KG1 (cell line): ENCODE measurements at regions not wholly inside any gene's neighbourhood (a gene's known extent, or its start where the extent isn't known, plus 50 kb on each side); places are given as distances from the start of the nearest gene placed in this dataset.

ENCODE experiments used
- DNase-seq: peaks from one replicate; lab custom pipeline; 2025; lab: John Stamatoyannopoulos, UW

DNA sequence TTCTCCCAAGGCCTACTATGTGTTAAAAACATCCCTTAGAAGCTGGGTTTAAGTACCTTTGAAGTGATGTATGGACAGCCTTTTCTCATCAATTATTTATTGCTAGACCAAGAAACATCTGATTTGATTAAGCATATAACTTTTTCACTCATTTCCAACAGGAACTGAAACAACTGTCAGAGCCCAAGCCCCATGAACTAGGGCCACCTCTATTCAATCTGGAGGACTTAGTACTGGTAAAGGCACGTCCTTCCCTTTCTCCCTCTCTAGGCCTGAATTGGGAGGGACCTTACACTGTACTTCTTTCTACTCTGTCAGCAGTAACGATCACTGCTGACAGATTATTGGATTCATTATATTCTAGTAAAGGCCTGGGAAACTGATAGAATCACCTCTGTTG is 612.0 kb upstream of the CDH8 start:
- no peak for DNase-seq

DNA sequence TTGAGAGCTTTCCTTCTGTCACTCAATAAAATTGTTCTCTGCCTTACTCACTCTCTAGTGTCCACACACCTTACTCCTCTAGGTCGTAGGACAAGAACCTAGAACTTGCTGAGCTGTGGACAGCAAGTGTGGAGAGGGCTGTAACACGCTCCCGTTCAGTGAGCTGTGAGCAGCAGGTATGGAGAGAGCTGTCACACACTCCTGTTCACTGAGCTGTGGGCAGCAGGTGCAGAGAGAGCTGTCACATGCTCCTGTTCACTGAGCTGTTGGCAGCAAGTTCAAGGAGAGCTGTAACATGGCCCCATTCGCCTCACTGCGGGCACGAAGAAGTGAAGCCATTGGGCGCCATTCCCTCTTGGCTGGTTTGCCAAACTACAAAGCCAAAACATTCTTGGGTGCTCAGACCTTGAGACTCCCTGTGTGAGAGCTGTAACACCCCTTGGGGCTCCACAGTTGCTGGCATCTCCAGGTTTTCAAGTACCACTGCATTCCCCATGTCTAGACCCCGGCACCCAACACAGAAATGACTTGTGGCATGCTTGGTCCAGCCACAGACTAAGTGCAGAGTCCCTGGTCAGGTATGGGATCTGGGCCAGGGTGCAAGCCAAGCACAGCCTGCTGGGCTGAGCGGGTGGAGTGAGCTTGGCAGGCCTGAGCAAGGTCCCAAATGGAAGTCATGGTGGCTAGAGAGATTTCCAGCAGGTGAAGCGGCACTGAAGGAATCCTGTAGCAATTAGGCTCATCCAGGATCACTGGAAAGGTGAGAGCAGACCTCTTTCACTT is 608.0 kb upstream of the CDH8 start:
- DNase-seq, result no peak

DNA sequence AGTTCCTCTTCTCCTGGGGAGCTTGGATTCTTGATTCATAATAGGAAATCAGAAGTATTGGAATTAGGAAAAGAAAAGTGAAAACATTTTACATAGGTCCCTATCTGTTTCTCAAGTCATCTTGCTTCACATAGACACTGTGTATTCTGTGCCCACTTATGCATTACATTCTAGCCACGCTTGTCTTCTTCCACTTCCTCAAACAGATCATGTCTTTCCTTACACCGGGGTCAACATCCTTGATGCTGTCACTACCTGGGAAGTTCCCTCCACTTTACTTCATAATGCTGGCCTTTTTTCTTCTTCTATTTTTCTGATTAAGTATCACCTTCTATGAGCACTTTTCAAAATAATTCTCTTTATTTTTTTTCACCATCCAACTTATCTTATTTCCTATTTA is 606.4 kb upstream of the CDH8 start:
- no peak for DNase-seq

DNA sequence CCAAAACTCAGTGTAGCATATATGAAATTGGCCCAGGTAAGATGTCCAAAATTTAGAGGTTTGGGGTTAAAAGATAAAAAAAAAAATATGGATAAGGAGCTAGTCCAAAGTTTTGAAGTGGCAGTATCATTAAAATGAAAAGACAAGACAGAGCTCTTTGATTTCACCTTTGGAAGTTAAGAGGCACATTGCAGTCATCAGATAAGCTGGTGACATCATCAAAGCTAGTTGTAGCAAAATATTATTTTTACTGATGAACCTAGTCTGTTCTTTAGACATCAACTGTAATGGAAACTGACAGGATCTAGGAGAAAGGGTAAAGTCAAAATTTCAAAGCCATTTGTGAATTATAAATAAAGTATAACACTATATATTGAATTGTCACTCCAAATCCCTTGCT is 603.7 kb upstream of the CDH8 start:
- no peak for DNase-seq

DNA sequence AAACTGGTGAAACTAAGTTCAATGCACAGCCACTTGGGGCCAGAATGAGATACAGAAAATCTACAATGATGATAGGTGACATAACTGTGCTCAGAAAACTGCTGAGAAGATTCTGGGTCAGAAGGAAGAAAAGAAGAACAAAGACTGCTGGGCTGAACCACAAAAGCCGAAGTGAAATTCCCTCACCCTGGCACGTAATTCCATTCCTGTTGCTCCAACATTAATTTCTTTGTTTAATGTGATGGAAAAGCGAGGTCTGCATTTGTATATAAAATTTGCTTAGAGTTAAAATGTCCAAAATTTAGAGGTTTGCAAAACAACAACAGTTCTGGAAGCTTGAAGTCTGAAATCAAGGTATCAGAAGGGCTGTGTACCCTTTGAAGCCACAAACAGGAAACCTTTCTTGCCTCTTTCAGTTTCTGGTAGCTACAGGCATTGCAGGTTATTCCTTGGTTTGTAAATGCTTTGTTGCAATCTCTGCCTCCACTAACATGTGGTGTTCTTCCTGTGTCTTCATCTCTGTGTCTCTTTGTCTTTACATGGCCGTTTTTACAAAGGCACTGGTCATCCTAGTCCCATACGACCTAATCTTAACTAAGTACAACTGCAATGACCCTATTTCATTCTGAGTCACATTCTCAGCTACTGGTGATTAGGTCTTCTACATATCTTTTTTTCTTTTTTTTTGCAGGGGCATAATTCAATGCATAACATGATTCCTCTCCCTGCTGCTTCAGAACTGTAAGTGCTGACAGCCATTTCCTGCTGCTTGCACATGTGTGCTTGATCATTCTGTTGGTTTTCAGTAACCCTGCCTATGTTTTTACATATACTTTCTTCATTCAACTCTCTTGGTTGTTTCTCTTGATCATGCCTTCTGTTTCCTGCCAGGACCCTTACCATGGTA is 603.0 kb upstream of the CDH8 start:
- DNase-seq, result no peak

DNA sequence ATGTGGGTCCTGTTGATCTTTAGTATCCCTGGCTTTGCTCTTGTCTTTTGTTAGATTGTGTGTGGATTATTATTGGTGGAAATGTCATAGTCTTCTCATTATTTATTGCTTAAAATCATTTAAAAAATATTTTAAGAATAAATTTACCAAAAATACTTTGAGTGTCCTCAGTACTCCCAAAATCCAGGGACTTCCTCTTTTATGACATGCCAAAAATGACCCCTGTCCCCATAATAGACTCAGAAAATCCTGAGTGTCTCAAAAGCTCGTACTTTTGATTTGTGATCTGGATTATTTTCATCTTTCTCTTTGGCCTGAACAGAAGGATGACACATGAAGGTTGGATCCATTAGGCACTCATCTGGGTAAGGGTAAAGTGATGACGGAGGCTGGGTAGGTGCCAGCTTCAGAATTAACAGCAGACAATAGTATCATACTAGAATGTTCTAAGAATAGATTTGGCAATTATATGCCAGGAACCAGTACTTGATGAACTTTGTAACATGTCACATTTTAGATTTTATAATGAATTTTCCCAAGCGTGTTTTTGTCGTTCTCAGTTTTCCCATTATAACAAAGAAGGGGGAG is 602.2 kb upstream of the CDH8 start:
- no peak for DNase-seq

DNA sequence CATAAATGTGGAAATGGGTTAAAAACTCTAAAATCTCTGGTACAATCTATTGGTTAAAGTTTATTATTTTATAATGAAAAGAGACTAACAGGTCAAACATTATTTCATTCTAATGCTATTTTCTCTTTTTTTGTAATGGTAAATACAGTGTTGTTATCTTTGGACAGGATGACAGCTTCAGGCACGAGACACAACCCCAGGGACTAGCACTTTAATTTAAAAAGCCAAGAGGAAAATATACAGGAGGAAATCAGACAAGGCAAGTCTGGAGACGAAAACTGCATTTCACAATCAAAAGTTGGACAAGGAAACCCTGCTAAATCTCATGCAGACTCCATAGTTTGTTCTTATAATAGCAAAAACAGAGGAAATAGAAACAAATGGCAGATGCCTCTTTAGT is 589.1 kb upstream of the CDH8 start:
- DNase-seq, result no peak

DNA sequence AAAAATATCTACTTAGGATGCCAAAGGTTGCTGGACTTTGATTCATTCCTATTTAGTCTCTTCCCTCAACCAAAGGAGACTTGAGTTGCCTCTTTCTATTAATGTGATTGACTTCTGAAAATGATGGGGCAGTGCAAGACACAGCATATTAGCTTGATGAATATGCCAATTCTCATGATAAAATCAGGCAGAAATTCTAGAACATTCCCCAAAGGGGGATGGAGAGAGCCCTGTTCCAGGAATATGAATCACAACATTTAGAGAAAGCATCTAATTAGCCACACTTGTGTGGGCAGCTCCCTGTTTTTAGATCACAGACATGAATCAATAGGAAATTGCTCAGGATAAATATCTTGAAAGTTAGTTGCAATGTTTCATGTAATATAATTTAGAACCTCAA is 584.0 kb upstream of the CDH8 start:
- no peak for DNase-seq

DNA sequence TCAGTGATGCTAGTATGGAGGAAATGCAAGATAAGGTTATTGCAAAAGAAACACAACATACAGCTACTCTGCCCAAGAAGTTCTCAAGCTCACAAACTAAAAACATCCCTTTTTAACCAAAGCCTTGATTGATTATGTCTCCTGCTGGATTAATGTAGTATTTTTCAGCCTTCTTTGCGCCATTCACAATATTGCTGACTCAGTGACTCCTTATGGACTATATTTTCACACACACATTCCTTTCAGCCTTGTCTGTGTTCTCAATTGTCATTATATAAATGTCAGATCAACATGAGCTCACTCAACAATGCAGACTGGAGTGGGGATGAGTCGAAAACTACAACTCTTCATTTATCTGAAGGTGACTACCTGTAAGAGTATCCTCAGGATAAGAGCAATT is 579.3 kb upstream of the CDH8 start:
- DNase-seq, result no peak

DNA sequence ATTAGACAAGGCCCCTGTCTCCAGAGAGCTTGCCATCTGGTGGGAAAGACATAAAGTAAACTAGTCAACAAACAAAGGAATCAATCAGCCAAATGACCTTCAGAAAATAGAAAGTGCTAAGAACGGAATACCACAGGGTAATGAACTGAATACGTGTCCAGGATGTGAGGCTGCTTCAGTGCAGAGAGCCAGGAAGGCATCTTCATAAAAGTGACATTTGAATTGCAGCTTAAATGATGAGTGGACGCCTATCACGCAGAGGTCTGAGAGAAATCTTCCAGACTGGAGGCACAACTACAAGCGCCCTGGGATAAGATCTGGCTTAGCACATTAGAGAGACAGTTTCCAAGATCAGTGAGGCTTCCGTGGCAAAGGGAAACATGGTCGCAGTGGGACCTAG is 574.1 kb upstream of the CDH8 start:
- no peak for DNase-seq

DNA sequence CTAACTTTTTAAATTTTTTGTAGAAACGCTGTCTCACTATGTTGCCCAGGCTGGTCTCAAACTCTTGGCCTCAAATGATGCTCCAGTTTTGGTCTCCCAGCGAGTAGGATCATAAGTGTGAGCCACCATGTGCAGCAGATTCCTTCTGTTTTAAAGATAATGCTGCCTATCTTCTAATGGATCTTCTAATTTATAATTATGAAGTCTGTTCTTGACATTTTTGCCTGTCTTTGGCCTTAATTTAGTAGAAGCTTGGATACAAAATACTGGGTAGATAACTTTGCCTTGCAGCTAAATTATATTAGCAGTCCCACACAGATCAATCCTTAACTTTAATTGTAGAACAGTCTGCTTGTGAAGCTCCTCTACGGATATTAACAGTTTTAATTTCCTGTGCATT is 566.6 kb upstream of the CDH8 start:
- DNase-seq, result no peak

DNA sequence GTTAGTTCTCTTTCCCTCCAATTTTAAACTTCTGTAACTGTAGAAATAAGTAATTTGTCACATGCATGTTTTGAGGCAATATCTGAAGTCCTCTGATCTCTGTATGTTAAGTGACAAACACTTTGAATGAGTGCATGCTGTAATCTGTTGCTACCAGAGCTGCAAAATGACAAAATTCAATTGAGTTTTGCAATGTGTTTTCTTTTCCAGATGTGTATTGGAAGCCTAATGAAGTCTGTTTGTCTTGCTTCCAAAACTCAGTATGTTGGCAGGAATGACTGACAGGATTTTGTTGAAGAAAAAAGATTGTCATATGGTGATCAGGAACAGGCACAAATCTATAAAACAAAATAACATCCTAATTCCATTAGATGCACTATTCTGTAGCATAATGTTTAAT is 561.6 kb upstream of the CDH8 start:
- DNase-seq, result no peak

DNA sequence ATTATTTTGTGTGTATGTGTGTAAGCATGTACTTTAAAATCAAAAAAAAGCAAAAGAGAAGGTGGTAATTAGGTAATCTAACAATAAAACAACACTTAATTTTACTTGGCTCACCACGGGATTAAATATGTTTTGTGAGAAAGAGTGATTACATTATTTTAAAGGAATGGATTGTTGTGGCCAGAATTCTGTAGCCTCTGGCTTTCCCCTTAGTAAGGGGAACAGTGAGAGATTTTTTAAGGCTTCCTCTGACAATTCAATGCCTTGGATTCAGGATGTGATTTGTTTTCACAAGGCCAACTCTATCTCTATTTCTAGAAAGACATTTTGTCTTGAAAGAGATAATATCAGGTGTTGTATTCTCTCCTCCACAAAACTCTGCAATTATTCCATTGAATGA is 560.3 kb upstream of the CDH8 start:
- no peak for DNase-seq

DNA sequence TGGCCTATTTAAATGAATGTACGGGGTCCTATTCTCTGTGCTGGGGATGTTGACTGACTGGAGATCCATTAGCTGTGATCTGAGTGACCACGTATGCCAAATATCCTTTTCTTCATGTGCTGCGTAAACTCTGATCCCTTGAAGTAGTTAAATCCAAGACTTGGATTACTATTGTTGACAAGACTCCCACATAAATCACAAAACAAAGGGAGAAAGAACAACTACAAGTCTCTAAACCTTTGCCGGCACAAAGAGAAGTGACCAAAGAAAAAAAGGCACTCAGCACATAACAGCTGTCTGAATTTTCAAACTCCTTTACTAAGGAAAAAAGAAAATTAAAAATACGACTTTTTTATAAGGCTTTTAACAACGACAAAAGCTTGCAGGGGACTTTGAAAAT is 559.9 kb upstream of the CDH8 start:
- no peak for DNase-seq

DNA sequence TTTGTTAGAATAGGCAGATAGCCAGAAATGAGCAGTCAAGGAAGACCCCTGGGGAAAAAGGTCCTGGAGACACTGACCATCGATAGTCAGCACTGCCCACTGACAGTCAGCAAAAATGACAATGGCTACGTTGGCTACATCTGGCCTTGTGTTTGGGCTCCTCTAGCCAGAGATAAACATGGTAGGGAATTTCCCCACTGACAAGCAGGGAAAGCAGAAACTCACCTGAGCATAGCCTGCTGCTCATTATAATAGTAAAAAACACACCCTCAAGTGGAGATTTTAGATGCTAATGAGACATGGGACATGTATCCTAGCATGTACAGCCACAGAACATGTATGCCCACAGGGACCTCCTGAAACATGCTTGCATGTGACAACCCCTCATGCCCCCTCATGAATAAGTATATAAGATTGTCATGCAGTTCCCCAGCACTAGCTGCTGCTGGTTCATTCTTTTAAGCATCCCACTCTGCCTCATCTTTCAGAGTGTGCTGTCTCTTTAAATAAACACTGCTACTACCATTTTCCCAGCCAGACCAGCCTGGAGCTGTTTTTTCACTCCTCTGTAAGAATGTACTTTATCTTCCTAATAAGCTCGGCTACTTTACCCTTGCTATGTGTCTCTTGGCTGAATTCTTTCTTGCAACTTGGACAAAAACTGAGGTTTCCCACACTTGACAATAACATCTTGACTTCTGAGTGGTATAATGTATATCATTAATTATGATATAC is 550.1 kb upstream of the CDH8 start:
- DNase-seq, result no peak

DNA sequence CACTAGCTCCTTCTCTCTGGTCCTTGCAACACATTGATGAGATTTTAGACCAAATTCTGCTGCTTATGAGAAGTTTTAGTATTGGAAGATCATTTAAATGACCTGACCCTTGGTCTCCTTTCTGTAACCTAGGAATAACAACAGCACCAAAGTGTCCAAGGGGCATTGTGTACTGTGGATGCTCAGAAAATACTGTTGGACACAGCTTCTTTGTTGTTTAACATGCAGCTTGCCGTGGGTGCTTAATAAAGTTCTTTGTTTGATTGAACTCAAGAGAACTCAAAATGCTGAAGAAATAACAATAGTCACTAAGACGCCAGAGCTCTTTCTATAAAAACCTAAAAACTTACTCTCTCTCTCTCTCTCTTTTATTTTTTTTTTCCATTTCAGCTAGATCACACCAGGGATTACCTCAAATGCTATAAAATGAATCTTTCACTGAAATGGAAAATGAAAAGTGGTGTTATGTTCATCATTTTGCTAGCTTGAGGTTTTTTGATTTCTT is 548.9 kb upstream of the CDH8 start:
- no peak for DNase-seq

DNA sequence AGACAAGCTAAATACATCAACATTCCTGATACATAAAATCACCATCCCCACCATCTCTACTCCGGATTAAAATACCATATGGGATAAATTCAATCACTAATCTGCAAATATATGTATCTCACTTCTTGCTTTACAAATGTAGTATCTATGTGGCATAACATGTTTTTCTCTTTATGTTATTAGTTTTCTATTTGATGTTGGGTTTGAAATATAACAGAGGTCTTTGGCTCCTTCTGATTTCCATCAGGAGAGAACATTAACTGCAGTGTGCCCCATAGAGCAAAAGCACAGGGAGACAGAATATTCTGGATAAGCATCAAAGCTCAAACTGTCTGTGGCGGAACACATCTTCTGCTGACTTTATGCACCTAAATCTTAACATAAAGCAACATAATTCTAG is 547.2 kb upstream of the CDH8 start:
- no peak for DNase-seq

DNA sequence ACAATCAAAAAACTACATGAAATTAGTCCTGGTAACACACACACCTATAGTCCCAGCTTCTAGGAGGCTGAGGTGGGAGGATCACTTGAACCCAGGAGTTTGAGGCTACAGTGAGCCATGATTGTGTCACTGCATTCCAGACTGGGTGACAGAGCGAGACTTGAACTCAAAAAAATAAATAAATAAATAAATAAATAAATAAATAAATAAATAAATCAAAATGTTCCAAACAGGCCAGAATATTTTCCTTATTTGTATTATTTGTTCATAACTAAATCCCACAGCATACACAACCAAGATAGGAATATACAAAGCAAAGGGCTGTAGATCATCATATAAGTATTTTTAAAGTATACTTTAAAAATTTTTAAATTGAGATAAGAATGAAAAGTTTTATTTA is 537.2 kb upstream of the CDH8 start:
- no peak for DNase-seq

DNA sequence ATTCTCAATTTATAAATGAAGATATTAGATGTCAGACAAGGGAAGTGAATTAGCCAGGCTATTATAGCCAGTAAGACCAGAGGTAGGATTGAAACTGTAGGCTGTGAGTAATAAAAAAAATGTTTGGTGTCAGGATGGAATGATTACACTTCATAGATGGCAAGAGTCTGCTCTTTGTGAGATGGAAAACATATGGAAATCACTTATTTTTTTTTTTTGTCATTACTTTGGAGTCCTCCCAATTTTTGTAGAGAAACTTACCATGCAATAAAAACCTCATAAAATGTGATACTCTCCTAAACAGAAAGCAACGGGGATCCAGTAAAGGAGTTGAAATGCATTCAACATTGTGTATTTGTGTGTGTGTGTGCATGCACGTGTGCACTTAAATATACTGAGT is 532.7 kb upstream of the CDH8 start:
- no peak for DNase-seq

DNA sequence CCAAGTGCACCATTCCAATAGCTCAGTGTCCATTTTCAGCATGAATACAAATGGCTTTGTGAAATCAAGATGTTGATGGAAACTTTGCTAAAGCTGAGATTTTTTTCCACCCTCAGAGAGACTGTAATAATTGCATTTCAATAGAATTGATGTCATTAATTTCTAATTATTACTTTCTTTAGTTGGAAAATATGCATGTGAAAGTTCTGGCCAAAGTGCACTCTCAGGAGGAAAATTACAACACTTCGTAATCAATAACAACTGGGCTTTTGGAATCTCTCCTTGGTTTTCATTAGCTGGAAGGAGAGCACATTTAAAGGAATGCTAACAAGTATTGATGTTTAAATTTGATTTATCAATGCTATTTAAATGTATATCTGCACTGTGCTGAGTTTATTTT is 529.5 kb upstream of the CDH8 start:
- DNase-seq, result no peak

DNA sequence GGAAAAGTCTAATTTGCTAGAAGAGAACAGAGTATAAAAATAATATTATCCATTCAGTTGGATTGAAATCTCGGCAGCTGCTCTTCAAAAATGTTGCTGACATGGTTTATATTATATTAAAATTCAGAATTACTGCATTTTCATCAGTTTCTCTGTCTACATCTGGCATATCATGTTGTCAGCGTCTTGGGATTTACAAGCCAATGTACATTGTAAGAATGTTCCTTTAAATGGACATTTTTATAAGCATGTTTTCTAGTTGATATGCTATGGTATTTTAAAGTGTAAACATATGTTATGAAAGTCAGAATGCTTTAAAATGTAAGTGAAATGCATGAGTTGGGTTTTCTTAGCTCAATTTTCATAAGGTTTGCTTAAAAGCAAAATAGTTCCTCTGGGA is 528.1 kb upstream of the CDH8 start:
- DNase-seq, result no peak

DNA sequence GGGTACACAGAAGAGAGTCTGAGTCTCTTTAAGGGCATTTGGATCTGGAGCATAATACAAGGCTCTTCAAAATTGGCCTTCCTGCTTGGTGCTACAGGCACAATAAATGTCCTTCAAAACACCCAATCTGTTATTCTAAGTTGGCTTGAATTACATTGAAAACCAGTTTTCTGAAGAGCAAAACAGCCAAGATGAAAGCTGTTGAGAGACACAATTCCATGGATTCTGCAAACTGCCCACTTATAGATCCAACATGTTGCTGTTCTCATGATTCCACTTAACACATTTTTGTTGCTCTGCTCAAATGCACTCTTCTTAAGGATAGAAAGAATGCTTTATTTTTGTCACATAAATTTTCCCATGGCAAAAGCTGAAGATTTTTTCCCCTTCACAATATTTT is 525.9 kb upstream of the CDH8 start:
- DNase-seq, result no peak
